ENCODE measurements at regions not wholly inside any gene's neighbourhood (a gene's known extent, or its start where the extent isn't known, plus 50 kb on each side); places are given as distances from the start of the nearest gene placed in this dataset.
A peak's percentile ranks its signal among the peaks of the same experiment; 100 is the strongest.

- DNase-seq: no peak
Measured at GRCh38 chr1:58310469-58310868, 236.1 kb downstream of the OMA1 start.

GRCh38 chr1:58308206-58308605 is 238.3 kb downstream of the OMA1 start:
- no peak for DNase-seq

- no peak for DNase-seq
Measured at GRCh38 chr1:58307431-58307830, 239.1 kb downstream of the OMA1 start.

GRCh38 chr1:58305622-58306021 is 240.9 kb downstream of the OMA1 start:
- DNase-seq: no peak

- no peak for DNase-seq
Measured at GRCh38 chr1:58304346-58304975, 242.1 kb downstream of the OMA1 start.

GRCh38 chr1:58303841-58304240 is 242.7 kb downstream of the OMA1 start:
- no peak for DNase-seq

GRCh38 chr1:58293388-58293787 is 253.1 kb downstream of the OMA1 start:
- DNase-seq: no peak

- DNase-seq: no peak
Measured at GRCh38 chr1:58290685-58291372, 255.7 kb downstream of the OMA1 start.

- DNase-seq: no peak
Measured at GRCh38 chr1:58288624-58289142, 257.8 kb downstream of the OMA1 start.

- DNase-seq: no peak
Measured at GRCh38 chr1:58287894-58288623, 258.5 kb downstream of the OMA1 start.

- DNase-seq: no peak
Measured at GRCh38 chr1:58284225-58284510, 262.4 kb downstream of the OMA1 start.

GRCh38 chr1:58283388-58284224 is 262.9 kb downstream of the OMA1 start:
- DNase-seq: no peak

- no peak for DNase-seq
Measured at GRCh38 chr1:58282623-58283387, 263.7 kb downstream of the OMA1 start.

- DNase-seq: no peak
Measured at GRCh38 chr1:58266242-58266641, 280.3 kb downstream of the OMA1 start.

GRCh38 chr1:58264462-58264861 is 282.1 kb downstream of the OMA1 start:
- DNase-seq: no peak

- DNase-seq: no peak
Measured at GRCh38 chr1:58262702-58263101, 283.8 kb downstream of the OMA1 start.

GRCh38 chr1:58258082-58258481 is 288.4 kb downstream of the OMA1 start:
- no peak for DNase-seq

GRCh38 chr1:58257003-58257402 is 289.5 kb downstream of the OMA1 start:
- DNase-seq: no peak

- no peak for DNase-seq
Measured at GRCh38 chr1:58256546-58256945, 290.0 kb downstream of the OMA1 start.

- no peak for DNase-seq
Measured at GRCh38 chr1:58256041-58256440, 290.5 kb downstream of the OMA1 start.

GRCh38 chr1:58255192-58255591 is 291.3 kb downstream of the OMA1 start:
- DNase-seq: no peak

- DNase-seq: peak; percentile 17
Measured at GRCh38 chr1:58251430-58252073, 295.0 kb downstream of the OMA1 start.

Measured in HCEC 1CT (cell line).